Erythroblast (primary cell): ENCODE measurements at regions not wholly inside any gene's neighbourhood (a gene's known extent, or its start where the extent isn't known, plus 50 kb on each side); places are given as distances from the start of the nearest gene placed in this dataset.
"Not testable (repeated sequence)": the region's sequence is repeated elsewhere in the genome, so short reads cannot be mapped to it uniquely, and the experiment has no call there.

Experiments used
- DNase-seq, 2 experiments: peaks; one replicate each; lab custom pipeline; 2025; lab: John Stamatoyannopoulos, UW
- GATA1 ChIP-seq: IDR thresholded peaks from 2 replicates; pipeline ENCODE4 v1.6.1; 2011; ENCODE audit warnings: low read depth, mild to moderate bottlenecking, control low read depth, low read length, moderate library complexity
- POLR2A ChIP-seq: IDR thresholded peaks from 2 replicates; pipeline ENCODE4 v1.6.1; 2011; ENCODE audit warnings: mild to moderate bottlenecking, low read length

DNA sequence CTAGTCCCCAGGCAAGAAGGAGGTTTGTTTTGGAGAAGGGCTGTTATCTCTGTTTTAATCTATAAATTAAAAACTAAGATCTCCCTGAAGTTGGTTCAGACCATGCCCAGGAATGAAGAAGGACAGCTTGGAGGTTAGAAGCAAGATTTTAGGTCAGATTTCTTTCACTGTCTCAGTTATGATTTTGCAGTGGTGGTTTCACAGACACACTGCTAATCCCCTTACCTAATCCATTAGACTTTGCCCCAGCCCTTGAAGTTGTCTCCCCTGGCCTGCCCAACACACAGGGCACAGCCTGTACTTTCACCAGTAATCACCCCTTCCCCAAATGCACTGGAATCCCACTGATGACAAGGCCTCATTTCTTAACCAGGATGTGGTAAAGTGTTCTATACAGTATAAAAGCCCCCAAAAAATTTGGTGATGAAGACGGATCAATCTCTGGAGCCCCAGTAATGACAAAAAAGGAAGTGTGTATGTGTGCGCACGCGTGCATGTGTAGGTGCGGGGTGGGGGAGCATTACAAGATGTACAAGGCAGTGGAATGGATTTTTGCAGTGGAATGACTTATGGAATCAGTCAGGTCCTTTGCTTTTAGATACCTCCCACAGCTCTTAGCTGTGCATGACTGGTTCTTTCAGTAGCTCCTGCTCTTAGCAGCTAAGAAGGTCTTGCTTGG is 73.1 kb upstream of the TERB2 start:
- TF ChIP-seq GATA1 (no peak), POLR2A (no peak)
- no peak for DNase-seq

DNA sequence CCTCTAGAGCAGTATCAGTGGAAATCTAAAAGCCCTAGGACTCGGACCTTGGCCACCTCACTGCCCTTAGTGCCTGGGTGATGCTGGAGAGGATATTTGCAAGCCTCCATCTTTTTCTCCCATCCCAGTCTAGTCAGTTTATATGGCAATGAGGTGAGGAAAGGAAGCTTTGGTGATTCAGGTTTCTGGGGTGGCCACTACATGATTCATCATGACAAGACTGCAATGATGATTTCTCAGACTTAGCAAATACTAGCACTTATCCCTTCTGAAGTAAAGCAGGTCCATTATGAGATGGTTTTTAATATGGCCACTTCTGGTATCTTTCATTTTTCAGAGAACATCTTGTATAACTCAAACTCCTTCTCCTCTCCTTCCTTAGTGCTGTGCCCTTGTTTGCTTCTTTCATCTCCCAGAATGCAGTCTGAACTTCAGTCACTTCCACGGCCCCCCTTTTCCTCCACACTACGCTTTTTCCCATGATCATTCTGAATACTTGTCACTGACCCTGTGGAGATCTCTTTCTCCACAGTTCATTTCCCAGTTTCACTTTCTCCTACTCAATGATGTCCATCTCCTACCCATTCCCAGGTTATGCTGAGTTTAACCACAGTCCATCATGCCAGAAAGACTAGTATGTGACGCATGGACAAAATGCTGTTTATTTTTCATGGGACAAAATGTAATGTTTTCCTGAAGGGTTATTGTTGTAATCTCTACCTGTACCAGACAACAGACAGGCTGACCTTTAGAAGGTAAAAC is 57.4 kb upstream of the TERB2 start:
- not testable (repeated sequence) for DNase-seq

DNA sequence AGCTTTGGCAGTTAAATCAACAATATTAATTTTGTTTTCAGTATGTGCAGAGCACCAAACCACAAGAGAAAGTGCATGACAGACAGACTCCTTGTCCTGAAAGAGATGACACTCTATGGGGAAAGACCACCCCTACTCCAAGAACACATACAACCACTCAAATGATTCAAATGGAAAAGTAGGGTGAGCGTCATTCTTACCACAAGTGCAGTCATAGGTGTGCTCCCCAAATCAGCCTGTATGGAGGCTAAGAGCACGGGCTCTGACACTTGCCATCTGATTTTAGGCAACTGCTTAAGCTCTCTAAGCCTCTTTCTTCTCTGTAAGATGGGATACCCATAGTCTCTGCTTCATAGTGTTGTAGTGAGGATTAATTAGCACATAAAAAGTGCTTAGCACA is 56.7 kb upstream of the TERB2 start:
- not testable (repeated sequence) for DNase-seq

DNA sequence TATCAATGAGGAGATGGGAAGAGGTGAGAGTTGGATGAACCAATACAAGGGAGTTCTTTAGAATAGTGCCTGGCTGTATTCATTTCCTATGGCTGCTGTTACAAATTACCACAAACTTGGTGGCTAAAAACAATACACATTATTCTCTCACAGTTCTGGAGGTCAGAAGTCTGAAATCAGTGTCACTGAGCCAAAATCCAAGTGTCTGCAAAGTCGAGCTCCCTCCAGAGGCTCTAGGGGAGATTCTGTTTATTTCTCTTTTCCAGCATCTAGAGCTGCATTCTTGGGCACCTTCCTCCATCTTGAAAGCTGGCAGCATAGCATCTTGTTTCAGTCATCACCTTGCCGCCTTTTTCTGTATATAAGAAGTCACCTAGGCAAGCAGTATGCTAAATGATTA is 55.7 kb upstream of the TERB2 start:
- DNase-seq = not testable (repeated sequence)

DNA sequence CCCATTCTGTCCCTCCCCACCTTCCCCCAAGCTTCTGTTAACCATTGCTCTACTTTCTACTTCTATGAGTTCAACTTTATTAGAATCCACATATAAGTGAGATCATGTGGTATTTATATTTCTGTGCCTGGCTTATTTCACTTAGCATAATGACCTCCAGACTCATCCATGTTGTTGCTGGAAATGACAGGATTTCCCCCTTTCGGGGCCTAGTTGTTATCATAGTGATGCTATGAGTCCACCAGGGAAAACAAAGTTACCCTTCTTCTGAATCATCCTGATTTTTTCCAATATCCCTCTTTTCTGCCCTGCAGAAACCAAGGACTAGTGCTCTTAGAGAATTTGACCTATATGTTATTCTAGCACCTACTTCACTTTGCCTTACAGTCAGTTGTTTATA is 53.2 kb upstream of the TERB2 start:
- not testable (repeated sequence) for DNase-seq

DNA sequence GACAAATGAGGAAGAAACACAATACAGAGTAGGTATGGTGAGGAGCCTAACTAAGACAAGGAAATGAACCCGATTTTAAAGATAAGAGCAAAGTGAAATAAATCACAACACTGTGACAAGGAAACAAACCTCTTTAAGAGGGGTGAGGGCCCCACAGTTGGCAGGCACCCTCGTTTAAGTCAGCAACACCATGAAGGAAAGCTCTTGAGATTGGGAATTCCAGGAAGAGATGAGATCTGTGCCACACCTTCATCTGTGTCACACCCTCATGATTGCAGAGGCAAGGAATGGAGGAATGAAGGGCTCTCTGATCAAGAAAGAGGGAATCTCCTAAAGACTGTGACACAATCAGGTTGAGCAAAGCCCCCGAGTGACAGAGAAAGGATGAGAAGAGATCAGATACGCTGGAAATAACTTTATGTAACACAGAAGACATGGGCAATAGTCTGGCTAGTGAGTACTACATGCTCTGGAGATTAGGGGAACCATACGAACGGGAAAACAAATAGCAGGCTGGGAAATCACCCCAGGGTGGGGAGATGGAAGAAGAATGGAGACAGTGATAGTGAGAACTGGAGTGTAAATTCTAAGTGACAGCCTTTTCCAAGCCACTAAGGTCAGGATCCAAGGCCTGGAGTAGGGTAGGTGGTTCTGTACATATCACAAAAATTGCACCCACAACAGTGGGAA is 51.7 kb upstream of the TERB2 start:
- not testable (repeated sequence) for DNase-seq
